ENCODE measurements at regions not wholly inside any gene's neighbourhood (a gene's known extent, or its start where the extent isn't known, plus 50 kb on each side); places are given as distances from the start of the nearest gene placed in this dataset.

DNA sequence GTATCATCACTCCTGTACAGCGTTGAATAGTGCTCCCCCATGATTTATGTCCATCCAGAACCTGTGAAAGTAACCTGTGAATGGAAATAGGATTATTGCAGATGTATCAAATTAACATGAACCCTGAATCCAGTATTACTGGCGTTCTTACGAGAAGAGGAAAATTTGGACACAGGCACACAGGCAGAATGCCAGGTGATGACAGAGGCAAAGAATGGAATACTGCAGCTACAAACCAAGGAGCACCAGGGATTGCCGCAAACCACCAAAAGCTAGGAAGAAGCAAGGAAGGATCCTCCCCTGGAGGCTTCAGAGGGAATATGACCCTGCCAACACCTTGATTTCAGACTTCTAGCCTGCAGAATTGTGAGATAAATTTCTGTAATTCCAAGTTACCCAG is 113.5 kb upstream of the EGLN3 start:
- no peak overlapping the region for H3K4me2 ChIP-seq (ENCODE audit: insufficient read depth, low read length)
- H3K4me1 ChIP-seq (replicated peaks in 1 of 2; ENCODE audit: control insufficient read depth in 2 of 2, insufficient read depth in 2 of 2, low read length in 2 of 2), result peaks cover 13 to 27% of the 10 kb centered on the region in 2 experiments; a peak in 4 of 5 replicates
- intact Hi-C loops (cut with micrococcal nuclease) (no loop called here), in situ Hi-C loops (cut with MboI) (no loop called here)
- H4K20me1 ChIP-seq (replicated peaks; ENCODE audit: control insufficient read depth, insufficient read depth, low read length), result no peaks in the 10 kb centered on the region
- DNase-seq (ENCODE audit: extremely low read depth in 1 of 4, low spot score in 3 of 4), result no peak
- 0 out of 2 replicates have a peak, but pooled peaks cover 3% of the 10 kb centered on the region for H3K9me3 ChIP-seq (replicated peaks; ENCODE audit: control insufficient read depth, insufficient read depth, low read depth, low read length)
- WGBS (ENCODE audit: insufficient coverage, low coverage, missing lambda C conversion rate), result 70% methylated on average over 4 of the region's 4 CpGs
- no peaks in the 10 kb centered on the region for H3K79me2 ChIP-seq (ENCODE audit: control insufficient read depth, insufficient read depth, low read length)
- H3K36me3 ChIP-seq (ENCODE audit: control insufficient read depth, insufficient read depth, low read length), result no peaks in the 10 kb centered on the region
- no peak overlapping the region for H3K27ac ChIP-seq (ENCODE audit: extremely low read depth, low read depth, low read length)
- no TSS peak for BruUV-seq (replicated peaks)
- no peaks in the 10 kb centered on the region for H3K9me1 ChIP-seq (ENCODE audit: control insufficient read depth, insufficient read depth, low read length)
- no peak for ATAC-seq
- H3K27me3 ChIP-seq (ENCODE audit: control insufficient read depth in 2 of 2, insufficient read depth in 2 of 2, low read length in 2 of 2), result no peaks in the 10 kb centered on the region
- H2AFZ ChIP-seq (ENCODE audit: low read depth, low read length), result no peak overlapping the region
- ChIA-PET CTCF (ENCODE audit: low intra/inter-chr PET ratio) (no interaction called here), POLR2A (no interaction called here)
- FAIRE-seq, result no peak
- no peak overlapping the region for H3K9ac ChIP-seq (ENCODE audit: insufficient read depth in 1 of 2, low read depth in 2 of 2, low read length in 2 of 2)
- H3K4me3 ChIP-seq, result no peak overlapping the region
- no peak for TF ChIP-seq ZFPM2 (CRISPR knock-in tag; IDR thresholded peaks at IDR 0.05)
- TF ChIP-seq RREB1 (CRISPR knock-in tag; IDR thresholded peaks at IDR 0.05), result no peak
- TF ChIP-seq, protein P1, sequence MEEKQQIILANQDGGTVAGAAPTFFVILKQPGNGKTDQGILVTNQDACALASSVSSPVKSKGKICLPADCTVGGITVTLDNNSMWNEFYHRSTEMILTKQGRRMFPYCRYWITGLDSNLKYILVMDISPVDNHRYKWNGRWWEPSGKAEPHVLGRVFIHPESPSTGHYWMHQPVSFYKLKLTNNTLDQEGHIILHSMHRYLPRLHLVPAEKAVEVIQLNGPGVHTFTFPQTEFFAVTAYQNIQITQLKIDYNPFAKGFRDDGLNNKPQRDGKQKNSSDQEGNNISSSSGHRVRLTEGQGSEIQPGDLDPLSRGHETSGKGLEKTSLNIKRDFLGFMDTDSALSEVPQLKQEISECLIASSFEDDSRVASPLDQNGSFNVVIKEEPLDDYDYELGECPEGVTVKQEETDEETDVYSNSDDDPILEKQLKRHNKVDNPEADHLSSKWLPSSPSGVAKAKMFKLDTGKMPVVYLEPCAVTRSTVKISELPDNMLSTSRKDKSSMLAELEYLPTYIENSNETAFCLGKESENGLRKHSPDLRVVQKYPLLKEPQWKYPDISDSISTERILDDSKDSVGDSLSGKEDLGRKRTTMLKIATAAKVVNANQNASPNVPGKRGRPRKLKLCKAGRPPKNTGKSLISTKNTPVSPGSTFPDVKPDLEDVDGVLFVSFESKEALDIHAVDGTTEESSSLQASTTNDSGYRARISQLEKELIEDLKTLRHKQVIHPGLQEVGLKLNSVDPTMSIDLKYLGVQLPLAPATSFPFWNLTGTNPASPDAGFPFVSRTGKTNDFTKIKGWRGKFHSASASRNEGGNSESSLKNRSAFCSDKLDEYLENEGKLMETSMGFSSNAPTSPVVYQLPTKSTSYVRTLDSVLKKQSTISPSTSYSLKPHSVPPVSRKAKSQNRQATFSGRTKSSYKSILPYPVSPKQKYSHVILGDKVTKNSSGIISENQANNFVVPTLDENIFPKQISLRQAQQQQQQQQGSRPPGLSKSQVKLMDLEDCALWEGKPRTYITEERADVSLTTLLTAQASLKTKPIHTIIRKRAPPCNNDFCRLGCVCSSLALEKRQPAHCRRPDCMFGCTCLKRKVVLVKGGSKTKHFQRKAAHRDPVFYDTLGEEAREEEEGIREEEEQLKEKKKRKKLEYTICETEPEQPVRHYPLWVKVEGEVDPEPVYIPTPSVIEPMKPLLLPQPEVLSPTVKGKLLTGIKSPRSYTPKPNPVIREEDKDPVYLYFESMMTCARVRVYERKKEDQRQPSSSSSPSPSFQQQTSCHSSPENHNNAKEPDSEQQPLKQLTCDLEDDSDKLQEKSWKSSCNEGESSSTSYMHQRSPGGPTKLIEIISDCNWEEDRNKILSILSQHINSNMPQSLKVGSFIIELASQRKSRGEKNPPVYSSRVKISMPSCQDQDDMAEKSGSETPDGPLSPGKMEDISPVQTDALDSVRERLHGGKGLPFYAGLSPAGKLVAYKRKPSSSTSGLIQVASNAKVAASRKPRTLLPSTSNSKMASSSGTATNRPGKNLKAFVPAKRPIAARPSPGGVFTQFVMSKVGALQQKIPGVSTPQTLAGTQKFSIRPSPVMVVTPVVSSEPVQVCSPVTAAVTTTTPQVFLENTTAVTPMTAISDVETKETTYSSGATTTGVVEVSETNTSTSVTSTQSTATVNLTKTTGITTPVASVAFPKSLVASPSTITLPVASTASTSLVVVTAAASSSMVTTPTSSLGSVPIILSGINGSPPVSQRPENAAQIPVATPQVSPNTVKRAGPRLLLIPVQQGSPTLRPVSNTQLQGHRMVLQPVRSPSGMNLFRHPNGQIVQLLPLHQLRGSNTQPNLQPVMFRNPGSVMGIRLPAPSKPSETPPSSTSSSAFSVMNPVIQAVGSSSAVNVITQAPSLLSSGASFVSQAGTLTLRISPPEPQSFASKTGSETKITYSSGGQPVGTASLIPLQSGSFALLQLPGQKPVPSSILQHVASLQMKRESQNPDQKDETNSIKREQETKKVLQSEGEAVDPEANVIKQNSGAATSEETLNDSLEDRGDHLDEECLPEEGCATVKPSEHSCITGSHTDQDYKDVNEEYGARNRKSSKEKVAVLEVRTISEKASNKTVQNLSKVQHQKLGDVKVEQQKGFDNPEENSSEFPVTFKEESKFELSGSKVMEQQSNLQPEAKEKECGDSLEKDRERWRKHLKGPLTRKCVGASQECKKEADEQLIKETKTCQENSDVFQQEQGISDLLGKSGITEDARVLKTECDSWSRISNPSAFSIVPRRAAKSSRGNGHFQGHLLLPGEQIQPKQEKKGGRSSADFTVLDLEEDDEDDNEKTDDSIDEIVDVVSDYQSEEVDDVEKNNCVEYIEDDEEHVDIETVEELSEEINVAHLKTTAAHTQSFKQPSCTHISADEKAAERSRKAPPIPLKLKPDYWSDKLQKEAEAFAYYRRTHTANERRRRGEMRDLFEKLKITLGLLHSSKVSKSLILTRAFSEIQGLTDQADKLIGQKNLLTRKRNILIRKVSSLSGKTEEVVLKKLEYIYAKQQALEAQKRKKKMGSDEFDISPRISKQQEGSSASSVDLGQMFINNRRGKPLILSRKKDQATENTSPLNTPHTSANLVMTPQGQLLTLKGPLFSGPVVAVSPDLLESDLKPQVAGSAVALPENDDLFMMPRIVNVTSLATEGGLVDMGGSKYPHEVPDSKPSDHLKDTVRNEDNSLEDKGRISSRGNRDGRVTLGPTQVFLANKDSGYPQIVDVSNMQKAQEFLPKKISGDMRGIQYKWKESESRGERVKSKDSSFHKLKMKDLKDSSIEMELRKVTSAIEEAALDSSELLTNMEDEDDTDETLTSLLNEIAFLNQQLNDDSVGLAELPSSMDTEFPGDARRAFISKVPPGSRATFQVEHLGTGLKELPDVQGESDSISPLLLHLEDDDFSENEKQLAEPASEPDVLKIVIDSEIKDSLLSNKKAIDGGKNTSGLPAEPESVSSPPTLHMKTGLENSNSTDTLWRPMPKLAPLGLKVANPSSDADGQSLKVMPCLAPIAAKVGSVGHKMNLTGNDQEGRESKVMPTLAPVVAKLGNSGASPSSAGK (IDR thresholded peaks at IDR 0.05), result no peak

All from K562 (cell line).